Activated CD4-positive, alpha-beta T cell treated with anti-CD3 and anti-CD28 coated beads, Interleukin-2, amount 50 U/mL, for 1 hour (primary cell): ENCODE measurements at regions not wholly inside any gene's neighbourhood (a gene's known extent, or its start where the extent isn't known, plus 50 kb on each side); places are given as distances from the start of the nearest gene placed in this dataset.

Experiments used
- DNase-seq: peaks from one replicate; pipeline ENCODE4 v3.0.0-alpha.2; 2020

GRCh38 chr7:7122701-7123281 lies 59.6 kb upstream of the C1GALT1 start:
- no peak for DNase-seq

GRCh38 chr7:7125963-7126362 lies 56.4 kb upstream of the C1GALT1 start:
- DNase-seq = no peak

GRCh38 chr7:7127773-7128172 lies 54.6 kb upstream of the C1GALT1 start:
- DNase-seq = no peak

GRCh38 chr7:7129381-7129780 lies 53.0 kb upstream of the C1GALT1 start:
- no peak for DNase-seq

GRCh38 chr7:7131273-7131672 lies 51.1 kb upstream of the C1GALT1 start:
- DNase-seq = no peak
